ENCODE measurements at regions not wholly inside any gene's neighbourhood (a gene's known extent, or its start where the extent isn't known, plus 50 kb on each side); places are given as distances from the start of the nearest gene placed in this dataset.

DNA sequence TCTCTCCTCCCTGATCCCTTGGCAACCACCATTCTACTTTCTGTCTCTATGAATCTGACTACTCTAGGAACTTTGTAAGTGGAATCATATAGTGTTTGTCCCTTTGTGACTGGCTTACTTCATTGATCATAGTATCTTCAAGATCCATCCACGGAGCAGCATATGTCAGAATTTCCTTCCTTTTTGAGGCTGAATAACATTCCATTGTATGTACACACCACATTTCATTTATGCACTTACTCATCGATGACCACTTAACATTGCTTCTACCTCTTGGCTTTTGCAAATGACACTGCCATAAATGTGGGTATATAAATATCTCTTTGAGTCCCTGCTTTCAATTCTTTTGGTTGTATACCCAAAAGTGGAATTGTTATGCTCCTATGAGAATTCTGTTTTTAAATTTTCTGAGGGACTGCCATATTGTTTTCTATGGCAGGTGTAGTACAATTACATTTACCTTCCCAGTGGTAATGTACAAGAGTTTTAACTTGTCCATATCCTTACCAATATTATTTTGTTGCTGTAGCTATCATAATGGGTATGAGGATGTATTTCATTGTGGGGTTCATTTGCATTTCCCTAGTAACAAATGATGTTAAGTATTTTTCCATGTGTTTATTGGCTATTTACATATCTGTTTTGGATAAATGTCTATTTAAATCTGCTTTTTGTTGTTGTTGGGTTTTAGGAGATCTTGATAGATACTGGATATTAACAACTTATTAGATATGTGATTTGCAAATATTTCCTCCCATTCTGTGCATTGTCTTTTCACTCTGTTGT, 466.1 kb downstream of the C4orf33 start:
- DNase-seq, result no peak

DNA sequence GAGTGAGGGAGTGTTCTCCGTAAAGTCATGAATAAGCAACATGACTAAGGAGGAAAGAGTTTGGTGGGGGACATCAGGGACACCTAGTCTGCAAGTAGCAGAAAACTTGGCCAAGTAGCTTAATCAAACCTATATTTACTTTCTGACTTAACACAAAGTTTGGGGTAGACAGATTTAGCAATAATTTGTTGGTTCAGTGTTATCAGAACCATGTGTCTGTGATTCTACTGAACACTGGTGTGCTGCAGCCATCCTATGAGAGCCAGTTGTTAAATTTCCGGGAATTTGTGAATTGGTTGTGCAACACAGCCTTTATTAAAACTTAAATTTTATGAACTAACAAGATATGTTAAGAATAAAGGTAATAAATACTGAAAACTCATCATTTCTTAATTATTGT, 469.3 kb downstream of the C4orf33 start:
- DNase-seq, result no peak

DNA sequence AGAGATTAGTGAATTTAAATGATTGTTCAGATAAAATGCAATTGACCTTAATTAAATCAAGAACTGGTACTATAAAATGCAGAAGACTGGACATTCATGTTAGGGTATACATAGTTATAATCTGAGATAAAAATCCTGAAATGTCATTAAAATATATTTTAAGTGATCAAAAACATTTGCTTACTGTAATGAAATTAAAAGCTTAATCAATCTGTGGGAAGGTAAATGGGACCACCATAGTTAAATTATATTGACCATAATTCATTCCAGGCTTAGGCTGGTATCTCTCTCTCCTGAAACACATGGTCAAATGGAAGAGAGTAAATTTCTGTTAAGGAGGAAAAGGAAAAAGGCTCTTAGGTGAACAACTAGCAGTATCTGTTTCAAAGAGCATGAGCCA, 474.4 kb downstream of the C4orf33 start:
- DNase-seq, result no peak

DNA sequence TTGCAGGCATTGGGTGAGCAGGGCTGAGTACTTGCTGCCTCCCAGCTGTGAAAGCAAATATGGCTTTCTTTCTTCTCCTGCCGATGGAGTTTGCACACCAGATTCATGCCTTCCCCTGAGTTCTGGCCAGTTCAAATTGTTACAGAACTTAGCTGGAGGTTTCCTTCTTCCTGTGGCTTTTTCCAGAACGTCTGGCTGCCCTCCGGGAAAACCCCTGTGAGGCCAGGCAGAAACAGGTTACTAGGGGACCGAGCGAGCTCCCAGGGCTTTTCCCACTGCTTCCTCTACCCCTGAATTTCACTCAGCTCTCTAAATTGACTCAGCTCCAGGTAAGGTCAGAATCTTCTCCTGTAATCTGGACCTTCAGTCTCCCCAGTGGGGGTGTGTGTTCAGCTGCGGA, 482.4 kb downstream of the C4orf33 start:
- no peak for DNase-seq

DNA sequence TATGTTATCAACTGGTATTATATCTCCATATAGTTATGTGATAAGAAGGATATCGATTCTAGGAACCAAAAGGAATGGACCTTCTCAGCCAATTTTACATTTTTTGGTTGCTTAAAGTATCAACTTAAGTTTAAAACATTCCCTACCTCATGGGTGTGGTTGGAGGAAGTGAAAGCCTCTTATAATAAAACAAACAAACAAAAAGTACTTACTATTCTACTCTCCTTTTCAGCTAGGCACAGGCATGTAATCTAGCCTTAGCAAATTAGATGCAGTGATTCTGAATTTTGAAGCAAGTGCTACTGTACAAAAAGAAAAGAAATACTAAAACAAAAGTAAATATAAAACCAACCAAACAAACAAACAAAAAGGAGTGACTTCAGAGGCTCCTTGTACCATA, 485.4 kb downstream of the C4orf33 start:
- DNase-seq, result no peak

DNA sequence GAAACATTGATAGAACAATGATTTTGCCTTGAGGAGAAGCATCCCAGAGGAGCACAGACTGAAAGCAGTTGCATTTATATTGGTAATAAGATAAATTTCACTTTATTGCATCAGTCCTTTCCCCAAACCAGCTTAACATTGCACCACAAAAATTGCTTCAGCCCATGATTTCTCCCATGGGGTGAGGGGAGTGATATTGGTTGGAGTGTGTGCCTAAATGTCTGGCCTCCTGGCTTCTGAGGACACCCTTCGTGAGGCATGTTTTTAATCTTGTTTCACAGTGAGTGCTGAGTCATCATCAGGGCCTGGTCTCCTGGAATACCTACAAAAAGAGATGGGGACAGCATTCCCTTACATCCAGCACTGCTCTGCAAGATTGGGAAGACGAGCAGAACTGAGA, 487.9 kb downstream of the C4orf33 start:
- no peak for DNase-seq

DNA sequence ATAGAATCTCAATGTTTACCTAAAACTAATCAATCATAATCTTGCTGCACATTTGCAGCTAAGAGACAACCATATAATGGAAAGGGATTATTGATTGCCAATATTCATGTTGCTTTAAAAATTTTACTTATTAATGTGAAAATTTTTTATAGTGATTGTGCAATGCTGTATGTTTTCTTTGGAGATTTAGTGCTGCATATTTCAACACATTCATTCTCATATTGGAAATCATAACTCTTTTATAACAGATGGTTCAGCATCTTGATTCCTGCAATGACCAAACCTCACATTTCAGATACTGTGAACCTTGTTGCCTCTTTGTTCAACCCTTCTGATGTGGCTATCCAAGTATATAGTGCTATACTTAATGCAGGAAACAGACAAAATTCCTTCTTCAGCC, 502.6 kb downstream of the C4orf33 start:
- DNase-seq, result no peak

DNA sequence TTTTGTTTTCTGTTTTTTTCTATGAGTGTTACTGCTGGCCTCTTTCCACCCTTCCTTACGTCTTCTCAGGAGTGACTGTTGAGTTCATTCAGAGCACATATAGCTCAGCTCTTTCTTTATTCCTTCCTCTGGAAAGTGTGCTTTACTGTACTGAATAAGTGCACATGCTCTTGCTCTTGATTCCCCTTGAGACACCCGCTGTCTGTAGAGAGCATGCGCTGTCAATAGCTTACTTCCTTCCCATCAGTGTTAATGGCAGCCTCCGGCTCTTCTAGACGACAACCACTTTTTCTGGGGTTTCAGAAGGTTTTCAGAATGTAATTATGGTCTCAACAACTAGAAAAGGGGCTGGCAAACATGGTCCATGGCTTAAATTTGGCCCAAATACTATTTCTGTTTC, 504.9 kb downstream of the C4orf33 start:
- no peak for DNase-seq

DNA sequence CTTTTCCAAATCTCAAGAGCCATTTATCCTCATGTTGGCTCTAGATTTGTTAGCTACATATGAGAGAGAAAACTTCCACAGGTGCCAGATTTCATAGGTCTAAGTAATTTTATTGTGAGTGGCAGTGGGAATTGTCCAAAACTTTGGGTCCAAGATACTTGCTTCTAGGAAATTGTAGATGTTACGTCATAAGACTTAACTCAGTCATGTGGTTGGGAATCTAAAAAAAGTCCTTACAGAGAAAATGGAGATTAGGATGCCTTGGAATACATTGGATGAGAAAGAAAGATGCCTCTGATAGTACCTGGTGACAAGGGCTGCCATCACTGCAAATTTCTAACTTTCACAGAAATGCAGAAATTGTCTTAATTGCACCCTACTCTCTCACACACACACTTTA, 506.5 kb downstream of the C4orf33 start:
- no peak for DNase-seq

DNA sequence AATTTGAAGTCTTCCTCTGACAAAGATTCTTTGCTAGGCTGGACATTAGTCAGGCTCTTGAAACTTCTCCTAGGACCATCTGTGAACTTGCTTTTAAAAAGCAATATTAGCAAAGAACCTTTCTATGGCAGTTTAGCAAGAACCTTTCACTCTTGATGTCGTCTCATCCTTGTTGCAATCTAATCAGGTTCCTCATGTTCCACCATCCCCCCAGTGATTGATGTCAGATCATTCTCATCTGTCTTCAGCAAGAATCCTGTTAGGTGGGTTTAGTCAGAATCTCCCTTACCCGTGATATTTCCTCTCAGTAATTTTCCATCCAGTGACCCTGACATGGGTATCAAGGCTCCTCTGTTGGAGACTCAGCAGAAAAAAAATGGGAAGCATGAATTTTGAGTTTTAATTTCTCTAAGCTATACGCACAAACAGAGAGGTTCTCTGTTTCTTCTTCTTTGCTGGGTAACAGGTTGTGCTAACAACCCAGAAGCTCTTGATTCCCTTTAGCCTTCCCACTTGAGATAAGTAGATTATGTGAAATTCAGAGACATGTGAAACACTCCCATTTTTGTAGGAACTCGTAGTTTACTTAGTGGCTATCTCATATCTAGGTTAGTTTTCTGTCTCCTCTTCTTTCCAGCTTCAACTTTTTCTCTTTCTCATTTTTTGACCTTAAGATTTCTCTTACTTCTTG, 507.4 kb downstream of the C4orf33 start:
- DNase-seq, result no peak

DNA sequence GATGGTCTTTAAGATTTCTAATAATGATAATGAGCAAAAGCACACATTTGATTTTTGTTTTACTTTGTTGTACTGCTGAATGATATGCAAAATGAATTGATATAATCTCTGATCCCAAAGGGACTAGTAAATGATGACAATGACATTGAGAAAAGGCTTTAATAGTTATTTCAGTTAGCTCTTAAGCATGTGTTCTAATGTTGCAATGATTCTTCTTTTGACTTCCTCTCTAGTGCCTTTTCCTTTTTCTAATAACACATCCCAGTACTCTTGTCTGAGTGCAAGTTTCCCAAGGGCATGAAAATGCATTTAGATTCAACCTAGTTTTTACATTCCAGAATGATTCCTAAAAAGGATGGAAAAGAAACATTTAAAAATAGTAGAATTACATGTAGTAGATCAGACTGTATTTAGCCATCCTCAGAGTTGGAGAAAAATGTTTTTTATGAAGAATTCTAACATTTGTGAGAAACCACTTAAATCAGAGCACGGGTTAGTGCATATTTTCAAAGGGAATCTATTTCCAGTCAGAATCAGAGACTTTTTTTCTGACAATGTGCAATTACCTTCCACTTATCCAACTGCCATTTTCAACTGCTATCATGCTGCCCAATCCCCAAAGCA, 508.8 kb downstream of the C4orf33 start:
- DNase-seq, result no peak

DNA sequence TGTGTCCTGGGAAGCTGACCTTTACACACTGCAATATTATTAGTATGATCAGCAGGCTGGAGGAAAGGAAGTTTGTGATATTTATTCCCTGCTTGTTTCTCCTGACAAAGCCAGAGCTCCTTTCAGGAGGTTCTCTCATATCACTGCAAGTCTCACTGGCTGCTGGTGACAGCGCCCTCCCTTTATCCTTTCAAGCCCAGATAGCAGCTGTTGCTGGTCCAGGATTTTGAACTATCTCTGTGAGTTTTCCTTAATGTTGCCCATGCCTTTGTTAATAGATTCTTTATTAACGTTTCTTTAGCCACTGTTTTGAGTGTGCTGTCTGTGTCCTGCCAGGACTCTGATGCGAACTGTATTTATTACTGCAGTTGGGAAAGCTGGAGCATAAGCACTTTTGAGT, 518.7 kb downstream of the C4orf33 start:
- no peak for DNase-seq

DNA sequence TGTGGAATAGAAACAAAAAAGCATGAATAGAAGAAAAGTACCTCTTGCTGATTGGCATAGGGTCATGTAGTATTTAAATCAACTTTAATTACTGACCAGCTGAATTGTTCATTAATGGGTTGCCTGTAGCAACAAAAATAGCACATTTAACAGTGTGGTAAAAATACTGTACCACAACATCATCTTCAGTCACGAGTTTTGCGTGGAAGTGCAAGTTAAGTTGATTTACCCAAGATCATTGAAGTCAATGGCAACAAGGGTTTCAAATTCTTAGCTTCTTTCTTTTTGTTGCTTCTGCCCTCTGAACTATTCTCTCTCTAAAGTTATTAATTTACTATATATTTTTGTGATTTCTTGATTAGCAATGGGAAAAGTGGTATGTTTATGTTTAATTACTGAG, 526.6 kb downstream of the C4orf33 start:
- DNase-seq, result no peak

DNA sequence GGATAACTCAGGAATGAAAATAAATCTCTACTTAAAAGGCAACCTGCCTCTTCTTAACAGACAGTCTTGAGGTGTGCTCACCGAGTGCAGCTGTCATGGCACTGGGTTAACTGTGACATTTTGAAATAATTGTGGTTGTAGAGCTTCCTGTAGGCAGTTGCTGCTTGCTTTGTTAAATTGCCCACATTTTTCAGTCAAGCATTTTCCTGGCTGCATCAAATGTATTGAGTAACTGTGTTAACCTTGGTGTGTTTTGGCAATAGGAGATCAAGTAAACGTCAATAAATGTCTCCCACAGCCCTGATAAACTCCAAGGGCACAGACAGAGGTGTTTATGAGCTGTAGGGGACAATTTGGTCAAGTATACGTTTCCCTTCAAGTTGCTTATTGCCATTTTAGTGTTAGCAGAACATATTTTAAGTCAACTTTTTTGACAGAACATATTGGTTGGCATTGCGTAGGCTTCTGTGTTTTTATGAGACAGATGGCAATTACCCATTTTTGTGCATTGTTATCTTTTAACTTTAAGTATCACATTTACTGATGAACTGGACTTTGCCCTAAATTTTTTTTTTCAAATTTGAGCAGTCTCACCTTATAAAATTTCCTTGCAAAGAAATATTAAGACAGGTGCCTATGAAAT, 527.4 kb downstream of the C4orf33 start:
- no peak for DNase-seq

DNA sequence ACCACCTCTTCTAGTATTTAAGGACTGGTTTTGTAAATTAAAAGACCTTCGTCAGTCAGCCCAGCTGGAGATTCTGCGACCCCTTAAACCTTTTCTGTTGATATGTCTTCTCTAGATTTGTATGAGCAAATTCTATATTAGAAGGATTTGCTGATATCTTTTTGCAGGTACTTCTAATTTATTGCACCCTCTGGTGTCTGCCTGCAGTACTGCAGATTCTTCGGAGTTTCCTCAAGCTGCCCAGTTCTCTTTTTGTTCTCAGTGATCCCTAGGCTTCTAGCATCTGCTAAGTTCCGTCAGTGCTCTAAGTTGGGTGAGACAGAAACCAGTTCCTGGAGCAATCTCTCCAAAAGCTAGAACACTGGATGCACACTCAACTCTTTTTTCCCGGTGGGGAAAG, 545.2 kb downstream of the C4orf33 start:
- DNase-seq, result no peak

DNA sequence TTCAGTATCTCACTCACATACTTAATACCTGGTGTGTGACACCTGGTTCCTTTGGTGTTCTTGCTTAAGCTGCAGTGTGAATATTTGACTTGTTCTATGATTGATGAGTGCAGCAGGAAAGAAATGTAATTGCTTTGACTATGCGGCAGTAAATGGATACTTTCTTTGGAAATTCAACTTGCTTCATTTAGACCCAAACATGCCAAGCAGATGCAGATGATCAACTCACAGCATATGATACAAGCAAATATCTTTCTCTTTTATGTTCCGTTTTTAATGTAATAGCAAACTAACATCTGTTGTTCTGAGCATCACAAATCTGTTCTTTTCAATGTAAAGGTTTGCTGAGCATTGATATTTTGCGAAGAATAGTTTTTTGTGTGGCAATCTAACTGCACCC, 549.5 kb downstream of the C4orf33 start:
- DNase-seq, result no peak

DNA sequence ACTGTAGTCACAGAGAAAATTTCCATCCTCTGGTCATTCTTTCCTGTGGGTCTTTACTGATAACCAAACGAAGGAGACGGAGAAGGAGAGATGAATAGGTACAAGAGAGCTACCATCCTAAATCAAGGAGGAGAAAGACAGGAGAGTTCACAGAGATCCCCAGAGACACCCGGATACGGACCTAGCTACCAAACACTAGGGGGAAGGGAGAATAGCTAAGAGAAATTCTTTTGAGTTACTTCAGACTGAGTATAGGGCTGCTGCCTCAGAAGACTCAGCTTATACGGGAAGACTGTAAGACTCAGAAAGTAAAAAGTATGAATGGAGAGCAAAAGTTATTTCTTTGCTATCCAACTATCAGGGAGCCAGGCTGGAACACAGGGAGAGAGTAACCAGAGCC, 572.1 kb downstream of the C4orf33 start:
- DNase-seq, result no peak

DNA sequence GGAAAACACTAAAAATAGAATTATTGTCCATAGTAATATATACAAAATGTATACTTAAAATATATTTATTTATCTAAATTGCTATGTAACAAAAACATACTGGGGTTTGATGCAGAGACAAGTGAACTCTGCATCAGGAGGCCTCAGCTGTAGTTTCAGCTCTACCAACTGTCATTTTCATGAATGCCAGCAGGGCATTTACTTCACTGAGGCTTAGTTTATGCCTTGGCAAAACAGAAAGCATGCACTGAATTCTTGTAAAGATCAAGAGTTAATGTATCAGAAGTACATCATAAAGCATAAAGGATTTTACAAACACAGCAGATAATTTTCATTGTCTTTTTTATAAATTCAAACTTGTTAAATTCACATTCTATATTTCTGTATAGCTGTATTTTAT, 577.0 kb downstream of the C4orf33 start:
- no peak for DNase-seq

DNA sequence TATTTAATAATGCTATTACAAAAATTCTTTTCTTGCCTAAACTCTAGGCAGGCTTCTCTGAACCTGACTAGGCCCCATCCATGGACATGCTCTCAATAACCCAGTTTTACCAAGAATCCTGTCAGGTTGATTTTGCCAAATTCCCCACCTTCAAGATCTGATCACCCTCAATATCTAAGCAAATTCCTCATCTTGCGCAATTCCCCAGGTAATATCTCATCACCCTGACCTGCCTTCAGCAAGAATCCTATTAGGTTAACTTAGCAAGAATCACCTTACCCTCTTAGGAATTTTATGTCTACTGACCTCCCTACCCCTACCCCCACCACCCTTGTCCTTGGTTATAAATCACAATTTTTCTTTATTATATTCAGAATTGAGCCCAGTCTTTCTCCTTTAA, 579.1 kb downstream of the C4orf33 start:
- DNase-seq, result no peak

DNA sequence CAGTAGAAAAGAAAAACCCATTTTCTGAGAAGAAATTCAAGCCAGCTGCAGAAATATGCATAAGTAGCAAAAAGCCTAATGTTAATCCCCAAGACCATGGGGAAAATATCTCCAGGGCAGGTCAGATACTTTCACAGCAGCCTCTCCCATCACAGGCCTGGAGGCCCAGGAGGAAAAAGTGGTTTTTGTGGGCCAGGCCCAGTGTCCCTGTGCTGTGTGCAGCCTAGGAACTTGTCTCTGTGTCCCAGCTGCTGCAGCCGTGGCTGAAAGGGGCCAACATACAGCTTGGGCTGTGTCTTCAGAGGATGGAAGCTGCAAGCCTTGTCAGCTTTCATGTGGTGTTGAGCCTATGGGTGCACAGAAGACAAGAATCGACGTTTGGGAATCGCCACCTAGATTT, 581.0 kb downstream of the C4orf33 start:
- no peak for DNase-seq

DNA sequence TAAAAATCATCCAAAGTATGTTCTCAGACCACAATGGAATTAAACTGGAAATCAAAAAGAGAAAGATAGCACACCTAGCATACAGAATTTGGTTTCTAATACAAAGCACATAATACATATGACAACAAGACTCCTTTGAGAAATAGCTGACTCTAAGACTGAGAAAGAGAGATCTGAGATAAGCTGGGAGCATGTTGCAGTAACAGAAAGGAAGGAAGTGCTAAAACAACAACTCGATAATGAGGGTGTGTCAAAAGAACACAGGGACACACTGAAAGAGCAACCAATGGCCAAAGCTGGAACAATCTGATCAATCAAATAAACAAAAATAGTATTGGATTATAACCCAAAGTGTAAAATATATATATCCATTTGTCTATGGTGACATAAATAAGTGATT, 586.6 kb downstream of the C4orf33 start:
- no peak for DNase-seq

DNA sequence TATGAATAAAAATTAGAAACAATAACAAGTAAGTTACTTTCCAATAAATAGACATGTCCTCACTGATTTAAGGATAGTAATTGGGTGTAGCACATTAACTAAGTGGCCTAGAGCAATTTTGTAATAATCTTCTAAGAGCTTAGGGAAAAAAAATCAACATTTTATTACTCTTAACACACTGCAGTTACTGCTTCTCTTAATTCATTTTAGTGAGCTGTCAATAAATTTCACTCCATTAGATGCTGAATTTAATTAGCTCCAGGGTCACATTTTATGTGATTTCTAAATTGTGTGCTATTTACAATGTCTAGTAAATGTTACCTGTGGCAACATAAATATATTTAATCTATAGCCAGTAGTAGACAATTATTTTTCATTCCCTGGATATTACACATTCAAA, 612.0 kb downstream of the C4orf33 start:
- DNase-seq, result no peak

DNA sequence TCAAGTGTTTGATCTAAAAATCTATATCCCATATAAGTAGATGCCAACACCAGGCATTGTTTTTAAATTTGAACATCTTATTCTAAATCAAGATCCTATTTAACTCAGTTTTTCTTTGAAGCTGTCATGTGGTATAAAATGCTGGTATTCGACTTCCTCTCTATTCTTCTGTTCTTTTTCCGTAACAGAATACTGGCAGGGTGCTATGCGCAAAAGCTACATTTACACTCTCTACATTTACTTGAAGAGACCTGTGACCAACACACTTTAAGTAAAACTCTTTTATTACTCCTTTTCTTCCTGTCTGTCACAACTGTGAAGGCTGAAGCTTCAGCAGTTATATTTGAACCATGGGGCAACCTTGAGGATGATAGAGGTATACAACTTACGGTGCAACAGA, 612.8 kb downstream of the C4orf33 start:
- DNase-seq, result no peak

DNA sequence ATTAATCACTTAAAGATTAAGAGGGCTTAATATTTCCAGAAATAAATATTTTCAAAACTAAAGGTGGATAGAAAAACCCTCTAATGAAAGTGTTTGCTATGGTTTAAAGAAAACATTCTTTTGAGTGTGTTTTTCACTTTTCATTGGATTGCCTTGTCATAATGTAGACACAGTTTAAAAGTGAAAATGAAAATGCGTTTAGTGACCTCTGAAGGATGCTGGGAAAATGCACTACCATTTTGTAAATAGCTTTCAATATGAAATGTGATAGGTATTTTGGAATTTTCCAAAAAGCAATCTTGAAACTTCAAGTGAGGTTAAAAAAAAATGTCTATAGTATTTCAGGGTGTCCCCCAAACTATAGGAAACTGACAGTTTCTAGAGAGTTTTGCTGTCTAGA, 642.2 kb downstream of the C4orf33 start:
- no peak for DNase-seq
